IMR-90 (cell line): ENCODE measurements at regions not wholly inside any gene's neighbourhood (a gene's known extent, or its start where the extent isn't known, plus 50 kb on each side); places are given as distances from the start of the nearest gene placed in this dataset.

ENCODE experiments used
- CEBPB ChIP-seq: IDR thresholded peaks from 2 replicates; pipeline ENCODE4 v1.6.1; 2012; ENCODE audit warnings: low read depth, low read length, improper control_type of control experiment
- FOS ChIP-seq: fragments of 150-350 bp; IDR thresholded peaks from 2 replicates; pipeline ENCODE4 v1.6.1; 2016; ENCODE audit warnings: low read depth, low read length
- MAZ ChIP-seq: IDR thresholded peaks from 2 replicates; pipeline ENCODE4 v1.6.1; 2012; ENCODE audit warnings: low read depth, mild to moderate bottlenecking, low read length, improper control_type of control experiment, moderate library complexity, borderline replicate concordance
- POLR2A ChIP-seq: IDR thresholded peaks from 2 replicates; pipeline ENCODE4 v1.6.1; 2012; ENCODE audit warnings: mild to moderate bottlenecking, low read depth, low read length
- RAD21 ChIP-seq: IDR thresholded peaks from 2 replicates; pipeline ENCODE4 v1.6.1; 2012; ENCODE audit warnings: low read length, improper control_type of control experiment
- RCOR1 ChIP-seq: IDR thresholded peaks from 2 replicates; pipeline ENCODE4 v1.6.1; 2012; ENCODE audit warnings: mild to moderate bottlenecking, low read length, improper control_type of control experiment; ENCODE audit not compliant: insufficient replicate concordance
- SMC3 ChIP-seq: fragments of 150-350 bp; IDR thresholded peaks from 2 replicates; pipeline ENCODE4 v1.6.1; 2016; ENCODE audit warnings: low read depth, mild to moderate bottlenecking, antibody characterized with exemption, low read length, moderate library complexity
- USF2 ChIP-seq: fragments of 150-350 bp; IDR thresholded peaks from 2 replicates; pipeline ENCODE4 v1.6.1; 2017; ENCODE audit warnings: mild to moderate bottlenecking, antibody characterized with exemption, low read length, low read depth
- TF ChIP-seq, protein P1 (sequence below): conservative IDR thresholded peaks from 2 replicates; pipeline ENCODE4 v1.5.1; 2012; ENCODE audit warnings: mild to moderate bottlenecking, low read depth, low read length, improper control_type of control experiment
- TF ChIP-seq, protein P2 (sequence below): fragments of 150-350 bp; IDR thresholded peaks from 2 replicates; pipeline ENCODE4 v1.6.1; 2016; ENCODE audit warnings: low read depth, mild to moderate bottlenecking, low read length, moderate library complexity, borderline replicate concordance

DNA sequence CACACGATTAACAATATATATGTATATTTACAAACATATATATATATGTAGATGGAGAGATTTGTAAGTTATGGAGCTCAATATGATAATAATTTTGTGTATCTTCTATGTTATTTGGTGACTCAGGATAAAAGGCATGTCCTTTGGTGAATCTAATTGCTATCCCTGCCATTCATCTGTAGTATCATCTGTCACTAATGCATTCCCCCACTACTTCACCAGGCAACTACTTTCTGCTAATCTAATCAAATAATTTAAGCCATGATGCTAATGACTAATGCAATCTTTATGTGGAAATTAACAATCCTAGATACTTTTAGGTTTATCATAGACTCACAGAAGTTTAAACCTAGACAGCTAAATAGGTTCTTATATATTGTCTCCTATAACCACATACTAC lies 1074.5 kb downstream of the PLA2G4A start:
- TF ChIP-seq, protein P1, sequence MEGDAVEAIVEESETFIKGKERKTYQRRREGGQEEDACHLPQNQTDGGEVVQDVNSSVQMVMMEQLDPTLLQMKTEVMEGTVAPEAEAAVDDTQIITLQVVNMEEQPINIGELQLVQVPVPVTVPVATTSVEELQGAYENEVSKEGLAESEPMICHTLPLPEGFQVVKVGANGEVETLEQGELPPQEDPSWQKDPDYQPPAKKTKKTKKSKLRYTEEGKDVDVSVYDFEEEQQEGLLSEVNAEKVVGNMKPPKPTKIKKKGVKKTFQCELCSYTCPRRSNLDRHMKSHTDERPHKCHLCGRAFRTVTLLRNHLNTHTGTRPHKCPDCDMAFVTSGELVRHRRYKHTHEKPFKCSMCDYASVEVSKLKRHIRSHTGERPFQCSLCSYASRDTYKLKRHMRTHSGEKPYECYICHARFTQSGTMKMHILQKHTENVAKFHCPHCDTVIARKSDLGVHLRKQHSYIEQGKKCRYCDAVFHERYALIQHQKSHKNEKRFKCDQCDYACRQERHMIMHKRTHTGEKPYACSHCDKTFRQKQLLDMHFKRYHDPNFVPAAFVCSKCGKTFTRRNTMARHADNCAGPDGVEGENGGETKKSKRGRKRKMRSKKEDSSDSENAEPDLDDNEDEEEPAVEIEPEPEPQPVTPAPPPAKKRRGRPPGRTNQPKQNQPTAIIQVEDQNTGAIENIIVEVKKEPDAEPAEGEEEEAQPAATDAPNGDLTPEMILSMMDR: no peak
- no peak for TF ChIP-seq FOS
- TF ChIP-seq CEBPB: no peak
- TF ChIP-seq POLR2A: no peak
- TF ChIP-seq RAD21: no peak
- no peak for TF ChIP-seq USF2
- TF ChIP-seq RCOR1: no peak
- TF ChIP-seq SMC3: no peak
- no peak for TF ChIP-seq MAZ
- TF ChIP-seq, protein P2, sequence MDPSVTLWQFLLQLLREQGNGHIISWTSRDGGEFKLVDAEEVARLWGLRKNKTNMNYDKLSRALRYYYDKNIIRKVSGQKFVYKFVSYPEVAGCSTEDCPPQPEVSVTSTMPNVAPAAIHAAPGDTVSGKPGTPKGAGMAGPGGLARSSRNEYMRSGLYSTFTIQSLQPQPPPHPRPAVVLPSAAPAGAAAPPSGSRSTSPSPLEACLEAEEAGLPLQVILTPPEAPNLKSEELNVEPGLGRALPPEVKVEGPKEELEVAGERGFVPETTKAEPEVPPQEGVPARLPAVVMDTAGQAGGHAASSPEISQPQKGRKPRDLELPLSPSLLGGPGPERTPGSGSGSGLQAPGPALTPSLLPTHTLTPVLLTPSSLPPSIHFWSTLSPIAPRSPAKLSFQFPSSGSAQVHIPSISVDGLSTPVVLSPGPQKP: no peak
